Left ventricle myocardium superior (tissue), 1 donor: ENCODE measurements at regions not wholly inside any gene's neighbourhood (a gene's known extent, or its start where the extent isn't known, plus 50 kb on each side); places are given as distances from the start of the nearest gene placed in this dataset.

Source experiments
- ATAC-seq: fragments of 200-7000 bp; cut with Tn5 transposase; one replicate; pipeline ENCODE4 v1.9.1; 2020; ENCODE audit warnings: mild to moderate bottlenecking, moderate library complexity
- DNase-seq: peaks from one replicate; pipeline ENCODE4 v3.0.0-alpha.2; 2020
- intact Hi-C: fragments of 100-400 bp; cut with micrococcal nuclease; formaldehyde crosslinking; loops from one replicate; pipeline ENCODE4 v1.11.0; 2022
- donor health status: DM: no; HTN: yes; CAD: no; lungs with severe emphysema.

GRCh38 chr5:44868541-44868940 lies 59.8 kb downstream of the MRPS30 start:
- no peak for ATAC-seq
- DNase-seq, result no peak
- intact Hi-C loops, result no loop called here

- DNase-seq, result no peak
- intact Hi-C loops, result no loop called here
- ATAC-seq, result no peak
These were observed 61.2 kb downstream of the MRPS30 start for GRCh38 chr5:44869928-44870327.

DNA sequence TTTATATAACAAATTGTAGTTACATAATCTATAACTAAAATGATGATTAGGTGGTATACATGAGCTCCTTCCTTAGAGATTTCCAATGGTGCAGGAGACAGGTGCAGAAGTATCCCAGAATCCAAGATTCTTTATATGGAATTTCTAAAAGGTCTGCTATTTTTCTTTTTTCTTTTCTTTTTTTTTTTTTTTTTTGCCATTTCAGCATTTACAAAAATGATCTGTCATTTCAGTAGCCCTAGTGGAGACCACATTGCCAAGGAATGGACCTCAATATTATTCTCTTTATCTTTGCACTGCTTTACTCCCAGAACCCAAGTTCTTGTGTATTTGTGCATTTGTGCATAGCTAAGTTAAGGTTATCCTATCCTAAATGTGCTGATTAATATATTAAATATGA lies 61.7 kb downstream of the MRPS30 start:
- intact Hi-C loops, result no loop called here
- no peak for DNase-seq
- ATAC-seq, result no peak

DNA sequence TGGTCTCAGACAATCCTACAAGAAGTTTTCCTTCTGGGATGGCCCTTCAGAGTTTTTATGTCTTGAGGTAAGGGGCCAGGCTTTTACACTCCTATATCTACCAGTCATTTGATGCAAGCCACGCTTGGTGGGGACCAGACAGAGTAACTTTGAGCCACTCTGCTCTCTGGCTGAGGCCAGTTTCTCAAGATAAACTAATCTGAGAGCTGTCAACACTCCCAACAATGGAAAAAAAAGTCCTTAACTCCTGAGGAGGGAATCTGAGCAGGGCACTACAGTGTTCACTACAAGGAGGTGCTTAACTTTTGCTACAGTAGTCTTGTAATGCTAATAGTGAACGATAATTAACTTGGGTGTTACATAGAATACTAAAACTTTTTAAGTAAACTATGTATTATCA lies 62.7 kb downstream of the MRPS30 start:
- DNase-seq, result no peak
- intact Hi-C loops, result no loop called here

GRCh38 chr5:44875661-44876605 lies 67.2 kb downstream of the MRPS30 start:
- intact Hi-C loops, result no loop called here
- ATAC-seq (no peak), DNase-seq (no peak)

More for the DNA sequence above, 62.7 kb downstream of the MRPS30 start:
- ATAC-seq, result no peak

GRCh38 chr5:44881266-44881665 lies 72.5 kb downstream of the MRPS30 start:
- no peak for DNase-seq
- intact Hi-C loops, result no loop called here
- no peak for ATAC-seq

- DNase-seq, result no peak
These were observed 75.3 kb downstream of the MRPS30 start for GRCh38 chr5:44884036-44884435.

GRCh38 chr5:44885903-44886302 lies 77.2 kb downstream of the MRPS30 start:
- intact Hi-C loops, result no loop called here
- DNase-seq (no peak), ATAC-seq (no peak)

More at GRCh38 chr5:44884036-44884435, 75.3 kb downstream of the MRPS30 start:
- no peak for ATAC-seq
- intact Hi-C loops, result no loop called here

DNA sequence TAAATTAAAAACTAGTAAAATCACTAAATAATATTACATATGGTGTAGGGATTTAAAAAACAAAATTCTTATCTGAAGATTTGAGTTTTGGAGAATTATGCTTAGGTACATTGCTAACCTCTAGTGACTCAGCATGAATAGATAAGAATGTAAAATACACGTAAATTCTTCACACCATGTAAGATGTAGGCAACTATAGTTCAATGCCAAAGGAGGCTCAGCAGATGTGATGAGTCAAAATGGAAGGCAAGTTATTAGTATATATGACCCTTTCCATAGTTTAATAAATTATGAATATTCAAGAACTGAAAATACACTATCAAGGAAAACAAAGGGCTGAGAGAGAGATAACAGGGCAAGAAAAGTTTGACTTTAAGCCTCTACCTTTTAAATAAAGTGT lies 79.0 kb downstream of the MRPS30 start:
- no peak for ATAC-seq
- DNase-seq, result no peak
- intact Hi-C loops, result no loop called here

- intact Hi-C loops, result no loop called here
- ATAC-seq, result no peak
- DNase-seq, result no peak
These were observed 79.7 kb downstream of the MRPS30 start for GRCh38 chr5:44888435-44888834.

GRCh38 chr5:44891116-44891515 lies 82.4 kb downstream of the MRPS30 start:
- intact Hi-C loops, result no loop called here
- ATAC-seq (no peak), DNase-seq (no peak)

DNA sequence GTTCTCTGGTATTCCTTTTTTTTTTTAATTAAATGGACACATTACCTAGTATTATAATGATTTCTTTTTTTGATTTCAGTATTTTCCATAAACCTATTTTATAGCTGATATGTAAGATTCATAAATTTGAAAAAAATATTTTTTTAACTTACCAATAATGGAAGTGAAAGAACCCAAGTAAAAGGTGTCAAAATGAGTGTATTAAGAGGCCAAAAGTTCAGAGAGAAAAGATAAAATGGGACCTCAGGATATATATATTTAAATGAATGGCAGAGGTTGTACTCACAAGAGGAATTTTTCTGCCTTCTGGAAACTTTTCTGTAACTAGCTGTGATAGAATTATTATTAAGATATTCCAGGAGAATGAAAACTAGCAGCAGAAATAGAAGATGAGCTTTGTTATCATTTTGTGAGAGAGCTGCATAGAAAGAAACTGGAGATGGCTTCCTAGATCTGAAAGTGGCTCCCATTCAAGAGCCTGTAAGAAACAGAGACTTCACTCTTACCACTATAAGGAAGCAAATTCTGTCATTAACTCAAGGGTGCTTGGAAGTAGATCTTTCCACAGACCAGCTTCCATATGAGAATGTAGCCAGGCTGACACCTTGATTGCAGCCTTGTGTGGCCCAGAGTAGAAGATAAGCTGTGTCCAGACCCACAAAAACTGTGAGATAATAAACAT lies 91.7 kb downstream of the MRPS30 start:
- DNase-seq, result no peak
- intact Hi-C loops, result no loop called here
- ATAC-seq, result no peak

GRCh38 chr5:44907396-44907795 lies 98.6 kb downstream of the MRPS30 start:
- DNase-seq, result no peak
- intact Hi-C loops, result no loop called here
- ATAC-seq, result no peak

GRCh38 chr5:44909004-44909403 lies 100.3 kb downstream of the MRPS30 start:
- no peak for DNase-seq
- ATAC-seq, result no peak
- intact Hi-C loops, result no loop called here

GRCh38 chr5:44911501-44911900 lies 102.8 kb downstream of the MRPS30 start:
- DNase-seq, result no peak
- intact Hi-C loops, result no loop called here
- ATAC-seq, result no peak

- intact Hi-C loops, result no loop called here
- DNase-seq (no peak), ATAC-seq (no peak)
These were observed 105.5 kb downstream of the MRPS30 start for GRCh38 chr5:44914221-44914620.

- intact Hi-C loops, result no loop called here
- DNase-seq (no peak), ATAC-seq (no peak)
These were observed 110.8 kb downstream of the MRPS30 start for GRCh38 chr5:44919560-44919959.

GRCh38 chr5:44927115-44927733 lies 118.5 kb downstream of the MRPS30 start:
- DNase-seq (no peak), ATAC-seq (no peak)
- intact Hi-C loops, result no loop called here

GRCh38 chr5:44932922-44933585 lies 124.3 kb downstream of the MRPS30 start:
- ATAC-seq, result no peak
- DNase-seq, result no peak
- intact Hi-C loops, result no loop called here

- intact Hi-C loops, result no loop called here
- DNase-seq, result no peak
These were observed 124.9 kb downstream of the MRPS30 start for GRCh38 chr5:44933686-44934085.

More at GRCh38 chr5:44933686-44934085, 124.9 kb downstream of the MRPS30 start:
- no peak for ATAC-seq
